HepG2 (cell line): ENCODE measurements at regions not wholly inside any gene's neighbourhood (a gene's known extent, or its start where the extent isn't known, plus 50 kb on each side); places are given as distances from the start of the nearest gene placed in this dataset.

Source experiments
- ATAC-seq: fragments of 200-7000 bp; cut with Tn5 transposase; 3 replicates; pipeline ENCODE4 v1.9.1; 2020; ENCODE audit warnings: mild to moderate bottlenecking, moderate library complexity
- BruUV-seq: library from RNA; stranded (reverse); fragments of 400-500 nt; replicated peaks from 2 replicates; lab custom pipeline; 2021; lab: Mats Ljungman, UMichigan
- CTCF ChIA-PET: fragments of 300-600 bp; formaldehyde crosslinking; extraction: SDS; loops from one replicate; lab custom pipeline; 2021; ENCODE audit warnings: low total read pairs, inconsistent platforms, low intra/inter-chr PET ratio; lab: Yijun Ruan, JAX
- POLR2A ChIA-PET: fragments of 350-600 bp; sonication (Branson Sonifier 250); formaldehyde crosslinking; loops from one replicate; lab custom pipeline; 2020; ENCODE audit warnings: antibody characterized with exemption, inconsistent platforms; lab: Yijun Ruan, JAX
- DNase-seq: peaks from one replicate; pipeline ENCODE4 v3.0.0-alpha.2; 2015; ENCODE audit warnings: low spot score
- FAIRE-seq: peaks from 3 replicates; lab custom pipeline; 2011; peaks lifted over from hg19 to GRCh38; lab: Jason Lieb, UNC
- H2AFZ ChIP-seq: one replicate; pipeline ENCODE4 v1.6.1; 2011; ENCODE audit warnings: low read length, inconsistent platforms
- H3K27ac ChIP-seq: fragments of 300-600 bp; 3 replicates; pipeline ENCODE4 v1.8.0; 2011; ENCODE audit warnings: mixed run types, mild to moderate bottlenecking, mixed read lengths, low read length, inconsistent platforms; ENCODE audit not compliant: insufficient read depth; ENCODE audit errors: extremely low read length
- H3K27me3 ChIP-seq, 2 experiments: fragments of 200-600 bp in 1 of 2; 2 replicates in 1 of 2; 3 replicates in 1 of 2; pipeline versions ENCODE4 v1.6.0 to v1.8.0; 2011; ENCODE audit warnings: low read length in 2 of 2, mild to moderate bottlenecking in 2 of 2, moderate library complexity in 2 of 2, inconsistent platforms in 1 of 2; ENCODE audit not compliant: insufficient read depth in 2 of 2, control insufficient read depth in 1 of 2
- H3K36me3 ChIP-seq, 2 experiments: fragments of 200-600 bp in 1 of 2; replicated peaks in 1 of 2; 2 replicates in 1 of 2; 3 replicates in 1 of 2; pipeline versions ENCODE4 v1.5.1 to v1.8.0; 2011; ENCODE audit warnings: low read length in 2 of 2, inconsistent platforms in 1 of 2; ENCODE audit not compliant: insufficient read depth in 2 of 2, control insufficient read depth in 1 of 2
- H3K4me1 ChIP-seq: 2 replicates; pipeline ENCODE4 v1.5.1; 2012; ENCODE audit warnings: low read length, inconsistent platforms; ENCODE audit not compliant: insufficient read depth
- H3K4me2 ChIP-seq: 2 replicates; pipeline ENCODE4 v1.6.0; 2011; ENCODE audit warnings: low read depth, low read length, inconsistent platforms
- H3K4me3 ChIP-seq, 3 experiments: fragments of 200-600 bp in 1 of 3; sonication (generic), shearing (Covaris generic) in 1 of 3; replicated peaks in 1 of 3; 2 replicates each; pipeline ENCODE4 v1.5.1; 2011 to 2016; ENCODE audit warnings: low read length in 3 of 3, inconsistent platforms in 2 of 3, low read depth in 2 of 3, mild to moderate bottlenecking in 2 of 3, control low read depth in 1 of 3, mixed read lengths in 1 of 3; ENCODE audit not compliant: insufficient read depth in 1 of 3
- H3K79me2 ChIP-seq: one replicate; pipeline ENCODE4 v1.6.1; 2011; ENCODE audit warnings: low read length, inconsistent platforms; ENCODE audit not compliant: insufficient read depth
- H3K9ac ChIP-seq: 2 replicates; pipeline ENCODE4 v1.6.0; 2011; ENCODE audit warnings: mild to moderate bottlenecking, low read depth, low read length, inconsistent platforms; ENCODE audit not compliant: insufficient read depth
- H3K9me3 ChIP-seq: 2 replicates; pipeline ENCODE4 v1.5.1; 2012; ENCODE audit warnings: mild to moderate bottlenecking, low read length
- H4K20me1 ChIP-seq: 2 replicates; pipeline ENCODE4 v1.6.0; 2011; ENCODE audit warnings: inconsistent platforms, mild to moderate bottlenecking, low read length, moderate library complexity; ENCODE audit not compliant: insufficient read depth
- ARNT2 ChIP-seq: sonication (generic); formaldehyde crosslinking; IDR thresholded peaks from 2 replicates; pipeline ENCODE4 v1.8.0; 2022; ENCODE audit warnings: mild to moderate bottlenecking, low read depth, missing genetic modification reagents, moderate library complexity
- DBP ChIP-seq: sonication (generic); formaldehyde crosslinking; IDR thresholded peaks from 2 replicates; pipeline ENCODE4 v1.4.0; 2020; ENCODE audit warnings: missing genetic modification reagents; ENCODE audit errors: not compliant biosample characterization
- HCFC1 ChIP-seq: fragments of 150-350 bp; IDR thresholded peaks from 2 replicates; pipeline ENCODE4 v1.6.1; 2014; ENCODE audit warnings: low read depth, low read length
- KLF9 ChIP-seq: IDR thresholded peaks from 2 replicates; pipeline ENCODE4 v1.6.1; 2016; ENCODE audit warnings: low read depth
- MAX ChIP-seq: IDR thresholded peaks from 2 replicates; pipeline ENCODE4 v1.6.1; 2012; ENCODE audit warnings: inconsistent platforms
- MEF2D ChIP-seq: sonication (generic); formaldehyde crosslinking; IDR thresholded peaks from 2 replicates; pipeline ENCODE4 v1.5.1; 2020; ENCODE audit warnings: mild to moderate bottlenecking, missing genetic modification reagents
- SMAD1 ChIP-seq: sonication (generic); formaldehyde crosslinking; IDR thresholded peaks from 2 replicates; pipeline ENCODE4 v1.4.0; 2020; ENCODE audit warnings: missing genetic modification reagents, low read depth, mild to moderate bottlenecking, borderline replicate concordance
- ZNF230 ChIP-seq: sonication (generic); formaldehyde crosslinking; IDR thresholded peaks from 2 replicates; pipeline ENCODE4 v1.4.0; 2020; ENCODE audit warnings: mild to moderate bottlenecking, missing genetic modification reagents
- ZNF367 ChIP-seq: sonication (generic); formaldehyde crosslinking; IDR thresholded peaks from 2 replicates; pipeline ENCODE4 v1.4.0; 2020; ENCODE audit warnings: missing genetic modification reagents, borderline replicate concordance
- ZNF724P ChIP-seq: sonication (generic); formaldehyde crosslinking; IDR thresholded peaks from 2 replicates; pipeline ENCODE4 v1.8.0; 2022; ENCODE audit warnings: missing genetic modification reagents, borderline replicate concordance
- WGBS: methylation state at CpG from one replicate; pipeline ENCODE4 v1.1.6; 2017; ENCODE audit warnings: low lambda C conversion rate; 5-methylcytosine and 5-hydroxymethylcytosine counted together
- in situ Hi-C: cut with HindIII; loops from 2 replicates; pipeline ENCODE4 v1.10.0; 2017; ENCODE audit warnings: low pct_unique_long_range_greater_than_20kb; ENCODE audit not compliant: extremely low pct_ligation_motif_present
- intact Hi-C: fragments of 100-400 bp; cut with micrococcal nuclease; formaldehyde crosslinking; loops from one replicate; pipeline ENCODE4 v1.10.0; 2022; ENCODE audit not compliant: unreplicated experiment
- TF ChIP-seq, protein P1 (sequence below): IDR thresholded peaks from 2 replicates; pipeline ENCODE4 v1.6.1; 2016; ENCODE audit warnings: low read depth, borderline replicate concordance
- TF ChIP-seq, protein P2 (sequence below): IDR thresholded peaks from 2 replicates; pipeline ENCODE4 v1.6.1; 2018; ENCODE audit warnings: missing genetic modification reagents, mild to moderate bottlenecking, missing compliant biosample characterization

- ATAC-seq = no peak
- Histone ChIP-seq H3K9ac (no peak overlapping the region), H3K27me3 (no peaks in the 10 kb centered on the region), H3K4me2 (no peak overlapping the region), H4K20me1 (no peaks in the 10 kb centered on the region), H2AFZ (no peak overlapping the region), H3K79me2 (no peaks in the 10 kb centered on the region), H3K27ac (no peak overlapping the region), H3K36me3 (no peaks in the 10 kb centered on the region), H3K4me3 (no peak overlapping the region), H3K9me3 (no peaks in the 10 kb centered on the region), H3K4me1 (no peaks in the 10 kb centered on the region)
- CTCF ChIA-PET = no interaction called here
- TF ChIP-seq, protein P1, sequence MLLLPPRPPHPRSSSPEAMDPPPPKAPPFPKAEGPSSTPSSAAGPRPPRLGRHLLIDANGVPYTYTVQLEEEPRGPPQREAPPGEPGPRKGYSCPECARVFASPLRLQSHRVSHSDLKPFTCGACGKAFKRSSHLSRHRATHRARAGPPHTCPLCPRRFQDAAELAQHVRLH = no peak
- no peak for TF ChIP-seq DBP (CRISPR knock-in tag)
- 6% methylated on average over 4 of the region's 4 CpGs for WGBS
- no peak for DNase-seq
- intact Hi-C loops = no loop called here
- no TSS peak for BruUV-seq
- in situ Hi-C loops = no loop called here
- FAIRE-seq = no peak
- POLR2A ChIA-PET = no interaction called here
Measured at GRCh38 chr5:58357799-58358500, 101.9 kb downstream of the PLK2 start.

DNA sequence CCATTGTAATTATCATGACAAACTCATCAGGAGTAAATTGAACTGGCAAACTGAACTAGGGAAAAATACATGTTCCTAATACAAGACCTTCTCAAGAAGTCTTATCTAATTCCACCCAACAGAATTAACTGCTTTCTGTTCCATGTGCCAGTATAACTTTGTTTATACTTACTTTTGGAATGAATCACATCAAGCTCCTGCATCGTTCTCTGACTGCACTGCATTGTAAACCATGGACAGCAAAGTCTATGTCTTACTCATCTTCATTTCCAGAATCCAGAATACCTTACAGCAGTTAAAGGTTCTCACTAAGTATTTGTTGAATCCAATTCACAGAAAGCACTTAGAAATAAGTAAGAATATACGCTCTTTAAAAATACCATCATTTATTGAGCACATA, 102.8 kb downstream of the PLK2 start:
- in situ Hi-C loops (no loop called here), intact Hi-C loops (no loop called here)
- DNase-seq (no peak), ATAC-seq (no peak), FAIRE-seq (no peak)
- no peaks in the 10 kb centered on the region for H3K36me3 ChIP-seq
- no peaks in the 10 kb centered on the region for H3K27me3 ChIP-seq
- H3K4me1 ChIP-seq = no peaks in the 10 kb centered on the region
- no peak overlapping the region for H3K9ac ChIP-seq
- H3K79me2 ChIP-seq = no peaks in the 10 kb centered on the region
- no peak overlapping the region for H3K4me3 ChIP-seq
- WGBS = 11% methylated on average over 2 of the region's 2 CpGs
- H2AFZ ChIP-seq = no peak overlapping the region
- BruUV-seq = no TSS peak
- no peaks in the 10 kb centered on the region for H4K20me1 ChIP-seq
- no peaks in the 10 kb centered on the region for H3K9me3 ChIP-seq
- POLR2A ChIA-PET = no interaction called here
- no peak overlapping the region for H3K27ac ChIP-seq
- CTCF ChIA-PET = no interaction called here
- no peak overlapping the region for H3K4me2 ChIP-seq
- TF ChIP-seq, protein P2, sequence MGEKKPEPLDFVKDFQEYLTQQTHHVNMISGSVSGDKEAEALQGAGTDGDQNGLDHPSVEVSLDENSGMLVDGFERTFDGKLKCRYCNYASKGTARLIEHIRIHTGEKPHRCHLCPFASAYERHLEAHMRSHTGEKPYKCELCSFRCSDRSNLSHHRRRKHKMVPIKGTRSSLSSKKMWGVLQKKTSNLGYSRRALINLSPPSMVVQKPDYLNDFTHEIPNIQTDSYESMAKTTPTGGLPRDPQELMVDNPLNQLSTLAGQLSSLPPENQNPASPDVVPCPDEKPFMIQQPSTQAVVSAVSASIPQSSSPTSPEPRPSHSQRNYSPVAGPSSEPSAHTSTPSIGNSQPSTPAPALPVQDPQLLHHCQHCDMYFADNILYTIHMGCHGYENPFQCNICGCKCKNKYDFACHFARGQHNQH (CRISPR knock-in tag) = no peak
- TF ChIP-seq SMAD1 (CRISPR knock-in tag) (no peak), ZNF724P (CRISPR knock-in tag) (no peak), ZNF367 (CRISPR knock-in tag) (no peak), HCFC1 (no peak), ZNF230 (CRISPR knock-in tag) (no peak), MAX (no peak), KLF9 (no peak), ARNT2 (CRISPR knock-in tag) (no peak), MEF2D (CRISPR knock-in tag) (no peak)
